CD4-positive, alpha-beta T cell treated with Interleukin-6 for 4 hours (primary cell): ENCODE measurements at regions not wholly inside any gene's neighbourhood (a gene's known extent, or its start where the extent isn't known, plus 50 kb on each side); places are given as distances from the start of the nearest gene placed in this dataset.
"Not testable (repeated sequence)": the region's sequence is repeated elsewhere in the genome, so short reads cannot be mapped to it uniquely, and the experiment has no call there.

ENCODE experiments used
- DNase-seq: peaks from one replicate; pipeline ENCODE4 v3.0.0-alpha.2; 2020; ENCODE audit warnings: mixed read lengths

DNA sequence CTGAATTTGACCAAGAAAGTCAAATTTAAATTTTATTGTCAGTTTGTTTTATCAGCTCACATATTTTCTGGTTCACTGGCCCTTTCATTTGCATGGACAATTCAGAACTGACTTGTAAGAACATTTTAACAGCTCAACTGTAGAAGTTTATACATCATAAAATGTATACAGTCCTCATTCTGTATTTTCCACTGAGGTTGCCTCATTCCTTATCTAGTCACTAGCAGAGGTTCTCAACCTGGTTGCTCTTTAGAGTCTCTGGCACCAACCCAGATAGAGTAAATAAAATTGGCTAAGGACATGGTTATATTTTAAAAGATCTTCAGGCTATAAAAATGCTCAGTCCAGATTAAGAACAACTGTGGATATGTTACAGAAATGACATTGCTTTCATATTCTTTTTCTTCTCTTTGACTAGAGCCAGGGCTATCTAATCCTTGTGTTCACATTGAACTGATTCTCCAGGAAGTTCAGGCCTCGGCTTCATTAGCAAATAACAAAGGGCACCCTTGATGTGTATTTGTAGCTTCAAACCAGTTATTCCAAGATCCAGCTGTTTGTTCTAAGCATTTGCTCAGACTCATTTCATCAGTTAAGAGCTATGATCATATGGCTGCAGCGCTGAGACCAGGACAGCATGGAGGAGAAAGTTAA is 782.5 kb downstream of the ETS1 start:
- DNase-seq = no peak

- no peak for DNase-seq
Measured at GRCh38 chr11:127803755-127804154, 783.6 kb downstream of the ETS1 start.

- DNase-seq = no peak
Measured at GRCh38 chr11:127800989-127801688, 786.2 kb downstream of the ETS1 start.

DNA sequence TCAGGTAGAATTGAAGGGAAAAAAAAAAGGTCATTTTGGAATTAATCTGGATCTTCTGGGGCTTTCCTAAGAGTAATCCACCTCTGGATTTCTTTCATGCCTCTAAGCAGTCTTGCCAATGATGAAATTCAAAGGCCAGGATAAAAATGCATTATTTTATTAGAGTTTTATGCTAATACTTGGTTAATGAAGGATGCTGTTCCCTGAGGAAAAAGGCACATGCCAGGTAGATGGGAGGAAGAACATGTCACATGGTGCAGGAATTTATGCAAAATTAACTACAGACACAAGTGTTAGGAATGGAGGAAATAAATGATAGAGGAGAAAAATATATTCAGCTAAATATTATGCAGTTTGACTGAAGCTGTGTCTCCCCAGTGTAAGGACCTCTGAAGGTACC is 792.0 kb downstream of the ETS1 start:
- no peak for DNase-seq

DNA sequence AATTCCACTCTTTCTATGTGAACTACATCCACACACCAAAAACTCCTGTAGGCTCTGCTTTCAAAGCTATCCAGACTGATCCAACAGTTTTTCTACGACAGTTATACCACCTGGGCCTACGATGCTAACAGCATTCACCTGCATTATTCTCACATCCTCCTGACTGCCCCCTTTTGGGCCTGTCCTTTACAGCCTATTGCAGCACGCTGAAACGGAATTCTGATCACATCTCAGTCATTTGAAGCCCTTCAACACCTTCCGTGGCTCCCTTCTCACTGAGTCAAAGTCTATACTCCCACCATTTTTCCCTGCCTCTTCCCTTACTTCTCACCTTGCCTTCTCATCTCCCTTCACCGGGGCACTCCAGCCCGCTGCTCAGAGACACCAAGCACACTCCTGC is 791.3 kb upstream of the KIRREL3 start:
- no peak for DNase-seq

DNA sequence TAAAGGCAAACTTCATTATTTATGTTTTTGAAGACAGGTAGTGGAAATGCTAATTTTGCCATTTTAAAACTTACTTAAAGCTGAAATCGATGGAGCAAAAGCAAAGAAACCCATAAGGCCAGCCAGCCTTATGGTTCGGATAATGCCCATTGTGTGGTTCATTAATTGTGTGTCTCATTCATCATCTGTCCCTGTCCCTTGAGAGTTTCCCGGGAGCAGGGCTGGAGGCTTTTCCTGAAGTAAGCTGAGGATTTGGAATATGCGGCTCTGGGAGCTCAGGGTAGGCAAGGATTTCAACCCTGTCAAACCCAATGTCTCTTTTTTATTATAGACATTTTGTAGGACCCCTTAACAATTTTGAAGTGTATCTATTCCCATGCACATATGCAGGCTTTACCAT is 790.0 kb upstream of the KIRREL3 start:
- DNase-seq = no peak

DNA sequence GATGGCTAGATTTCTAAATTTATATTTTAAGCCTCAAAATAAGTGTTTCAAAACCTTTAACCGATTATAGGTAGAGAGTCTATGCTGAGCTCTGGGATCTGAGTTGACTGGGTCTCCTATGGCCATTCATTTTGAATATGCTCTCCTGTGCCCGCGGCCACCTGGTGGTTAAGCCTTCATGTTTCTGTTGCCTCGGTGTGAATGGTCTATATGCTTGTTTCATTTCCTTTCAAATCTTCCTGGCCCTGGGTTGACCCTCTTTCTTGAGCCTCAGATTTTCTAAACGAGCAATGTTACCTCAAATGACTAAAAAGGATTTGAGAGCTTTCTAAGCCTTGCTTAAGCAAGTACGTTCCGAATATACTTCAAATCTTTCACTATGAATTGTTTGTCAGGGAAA is 789.4 kb upstream of the KIRREL3 start:
- no peak for DNase-seq

DNA sequence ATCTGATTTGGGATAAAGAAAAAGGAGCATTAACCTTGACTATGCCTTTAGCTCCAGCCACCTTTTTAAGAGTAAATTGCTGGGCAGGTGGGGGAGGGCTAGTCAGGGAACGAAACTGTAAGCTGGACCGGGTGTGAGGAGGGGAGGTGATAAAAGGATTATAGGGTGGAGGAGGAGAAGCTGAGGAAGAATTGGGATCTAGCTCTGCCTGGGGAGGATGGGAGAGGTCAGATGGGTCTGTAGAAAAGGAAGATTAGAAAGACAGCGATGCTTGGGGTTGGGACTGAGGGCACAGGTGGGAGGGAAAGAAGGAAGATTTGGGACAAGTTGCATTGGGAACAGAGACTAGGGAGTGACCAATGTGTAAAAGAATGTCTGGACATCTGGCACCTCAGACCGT is 772.4 kb upstream of the KIRREL3 start:
- not testable (repeated sequence) for DNase-seq

DNA sequence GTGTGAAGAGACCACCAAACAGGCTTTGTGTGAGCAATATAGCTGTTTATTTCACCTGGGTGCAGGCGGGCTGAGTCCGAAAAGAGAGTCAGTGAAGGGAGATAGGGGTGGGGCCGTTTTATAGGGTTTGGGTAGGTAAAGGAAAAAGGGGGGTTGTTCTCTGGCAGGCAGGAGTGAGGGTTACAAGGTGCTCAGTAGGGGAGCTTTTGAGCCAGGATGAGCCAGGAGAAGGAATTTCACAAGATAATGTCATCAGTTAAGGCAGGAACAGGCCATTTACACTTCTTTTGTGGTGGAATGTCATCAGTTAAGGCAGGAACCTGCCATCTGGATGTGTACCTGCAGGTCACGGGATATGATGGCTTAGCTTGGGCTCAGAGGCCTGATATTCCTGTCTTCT is 768.4 kb upstream of the KIRREL3 start:
- DNase-seq = not testable (repeated sequence)

GRCh38 chr11:127766734-127767133 is 766.2 kb upstream of the KIRREL3 start:
- no peak for DNase-seq

DNA sequence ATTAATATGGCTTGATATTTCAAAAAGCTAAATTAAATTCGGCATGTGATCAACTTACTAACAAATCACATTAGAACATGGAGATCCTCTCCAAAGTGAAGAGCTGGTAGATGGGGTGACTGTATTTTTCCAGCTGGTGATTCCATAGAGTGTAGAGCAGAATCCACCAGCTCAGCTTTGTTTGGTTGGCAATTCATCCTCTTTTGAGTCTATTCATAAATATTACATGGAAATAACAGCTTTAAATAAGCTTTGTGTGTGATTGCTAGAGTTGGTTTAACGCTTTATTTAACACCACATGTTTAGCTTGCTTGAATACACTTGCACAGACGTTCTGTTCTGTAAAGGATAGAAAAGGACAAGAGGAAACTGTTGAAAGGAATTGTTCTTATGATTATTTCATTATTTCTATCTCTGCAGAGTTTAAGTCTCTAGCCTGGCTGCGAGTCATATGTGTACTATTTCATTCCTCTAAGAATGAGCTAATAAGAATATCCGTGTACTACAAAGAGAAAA is 738.3 kb upstream of the KIRREL3 start:
- DNase-seq = no peak

DNA sequence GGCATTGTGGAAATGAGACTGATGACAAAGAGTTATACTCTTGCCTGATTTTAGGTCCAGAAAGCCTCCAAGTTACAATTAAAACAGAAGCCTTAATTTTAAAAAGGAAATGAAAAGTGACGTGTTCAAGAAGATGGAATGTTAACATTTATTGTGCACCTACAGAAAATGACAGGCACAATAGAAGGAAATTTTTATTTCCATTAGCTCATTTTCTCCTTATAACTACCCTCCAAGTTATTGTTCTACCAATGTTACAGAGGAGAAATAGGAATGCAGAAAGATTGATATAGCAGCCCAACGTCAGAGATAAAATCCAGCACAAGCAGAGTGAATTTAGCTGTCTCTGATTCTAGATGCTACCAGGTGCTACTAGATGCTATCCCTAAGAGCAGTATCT is 736.9 kb upstream of the KIRREL3 start:
- no peak for DNase-seq

DNA sequence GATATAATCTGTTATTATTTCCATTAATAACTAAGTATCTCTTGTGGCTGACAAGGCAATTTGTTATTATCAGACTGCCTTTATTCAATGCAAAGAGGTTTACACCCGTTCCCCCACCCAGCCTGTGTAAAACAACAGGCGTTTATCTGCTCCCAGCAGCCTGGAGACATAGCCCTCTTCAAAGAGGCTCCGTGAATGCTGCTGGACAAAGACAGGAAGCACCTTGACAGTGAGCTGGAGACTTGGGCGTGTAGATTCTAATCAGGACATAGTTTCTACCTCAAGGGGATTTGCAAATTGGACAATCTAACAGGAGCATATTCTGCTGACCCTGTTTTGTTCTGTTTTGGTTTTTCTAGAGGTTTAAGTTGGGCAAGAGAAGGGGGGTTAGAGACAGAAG is 733.0 kb upstream of the KIRREL3 start:
- no peak for DNase-seq

DNA sequence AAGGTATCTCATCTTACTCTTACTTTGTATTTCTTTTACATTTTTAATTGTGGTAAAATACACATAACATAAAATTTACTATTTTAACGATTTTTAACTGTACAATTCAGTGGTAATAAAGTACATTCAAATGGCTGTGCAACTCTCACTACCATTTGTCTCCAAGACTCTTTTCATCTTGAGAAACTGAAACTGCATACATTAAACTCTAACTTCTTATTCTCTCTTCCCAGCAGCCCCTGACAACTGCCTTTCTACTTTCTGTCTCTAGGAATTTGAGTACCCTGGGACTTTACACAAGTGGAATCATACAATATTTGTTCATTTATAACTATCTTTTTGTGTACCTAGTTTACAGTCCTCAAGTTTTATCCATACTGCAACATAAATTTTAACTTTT is 725.8 kb upstream of the KIRREL3 start:
- DNase-seq = no peak

DNA sequence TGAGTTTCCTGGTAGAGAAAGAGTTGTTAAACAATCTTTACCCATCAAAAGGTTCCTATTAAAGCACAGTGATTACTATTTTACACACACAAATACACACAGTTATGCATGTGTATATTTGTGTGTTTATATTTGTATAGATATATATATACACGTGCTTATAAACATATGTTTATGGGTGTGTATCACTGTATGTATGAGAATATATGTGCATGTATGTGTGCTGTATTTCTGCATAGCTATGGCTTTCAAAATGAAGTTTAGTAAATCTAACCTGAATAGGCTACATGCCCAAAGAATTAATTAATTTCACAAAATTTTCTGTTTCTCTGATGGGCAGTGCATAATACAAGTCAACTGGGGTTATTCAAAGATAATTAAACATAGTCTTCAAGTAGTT is 723.1 kb upstream of the KIRREL3 start:
- no peak for DNase-seq

DNA sequence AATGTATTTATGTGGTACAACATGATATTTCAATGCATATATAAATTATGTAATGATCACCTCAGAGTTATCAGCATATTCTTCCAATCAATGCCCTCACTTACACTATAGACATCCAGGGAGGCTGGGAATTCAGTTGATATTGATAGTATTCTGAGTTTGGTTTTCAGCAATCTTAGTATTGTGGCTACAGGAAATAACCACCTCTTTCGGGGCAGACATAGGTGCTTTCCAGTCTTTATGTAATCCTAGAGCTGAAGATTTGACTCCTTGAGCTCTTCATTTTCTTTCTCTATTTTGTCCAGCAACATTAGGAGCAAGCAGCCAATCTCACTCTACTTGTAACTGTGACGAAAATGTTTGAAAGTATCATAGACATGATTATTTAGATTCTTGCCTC is 712.7 kb upstream of the KIRREL3 start:
- DNase-seq = no peak

DNA sequence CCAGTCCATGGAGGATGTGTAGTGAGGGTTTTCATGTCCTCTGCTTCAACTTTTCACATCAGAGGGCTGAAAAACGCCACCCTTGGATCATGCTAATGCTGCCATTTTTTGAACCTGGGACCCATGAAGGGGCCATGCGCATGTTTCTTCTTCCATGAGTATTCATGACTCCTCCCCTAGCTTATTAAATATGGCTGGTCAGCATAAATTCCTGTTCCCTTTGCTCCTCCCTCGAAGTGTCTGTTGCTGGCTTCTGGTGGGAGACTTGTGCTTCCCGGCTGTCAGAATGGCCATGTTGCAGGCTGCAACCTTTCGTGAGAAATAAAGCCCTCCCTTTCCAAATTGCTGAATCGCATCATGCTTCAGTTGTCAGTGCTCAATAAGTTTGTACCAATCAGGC is 711.2 kb upstream of the KIRREL3 start:
- DNase-seq = no peak

GRCh38 chr11:127710831-127711230 is 710.3 kb upstream of the KIRREL3 start:
- no peak for DNase-seq

GRCh38 chr11:127709960-127710359 is 709.4 kb upstream of the KIRREL3 start:
- no peak for DNase-seq

GRCh38 chr11:127693686-127694085 is 693.1 kb upstream of the KIRREL3 start:
- no peak for DNase-seq

GRCh38 chr11:127683321-127683720 is 682.8 kb upstream of the KIRREL3 start:
- DNase-seq = no peak

GRCh38 chr11:127679816-127680545 is 679.4 kb upstream of the KIRREL3 start:
- DNase-seq = no peak

DNA sequence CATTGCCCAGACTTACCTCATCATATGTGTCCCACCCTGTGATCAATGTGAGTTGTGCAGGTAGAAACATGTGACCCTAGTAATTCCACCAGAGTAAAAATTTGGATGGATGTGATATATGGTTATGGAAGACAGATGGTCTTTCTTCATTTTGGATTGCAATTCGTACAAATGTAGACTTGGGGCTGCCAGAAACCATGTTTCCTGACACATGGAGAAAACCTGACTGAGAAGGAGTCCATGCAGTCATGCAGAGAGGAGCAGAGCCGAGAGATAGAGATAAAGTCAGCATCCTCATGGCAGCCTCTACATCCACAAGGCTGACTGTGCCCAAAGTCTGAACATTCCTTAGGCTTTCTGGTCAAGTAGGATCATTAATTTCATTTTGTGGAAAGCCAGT is 678.1 kb upstream of the KIRREL3 start:
- DNase-seq = no peak
